SK-N-SH (cell line): ENCODE measurements at regions not wholly inside any gene's neighbourhood (a gene's known extent, or its start where the extent isn't known, plus 50 kb on each side); places are given as distances from the start of the nearest gene placed in this dataset.

Experiments
- CTCF ChIA-PET: fragments of 300-600, 350-600 bp; formaldehyde crosslinking; extraction: SDS; loops from one replicate; lab custom pipeline; 2021; lab: Yijun Ruan, JAX
- POLR2A ChIA-PET: fragments of 350-600 bp; sonication (Branson Sonifier 250); formaldehyde crosslinking; extraction: SDS; loops from one replicate; lab custom pipeline; 2020; ENCODE audit warnings: antibody characterized with exemption, inconsistent platforms; lab: Yijun Ruan, JAX
- DNase-seq: peaks from one replicate; pipeline ENCODE4 v3.0.0; 2012
- H2AFZ ChIP-seq: fragments of 200-600 bp; sonication (generic); 2 replicates; pipeline ENCODE4 v1.8.1; 2016; ENCODE audit warnings: antibody characterized with exemption, mild to moderate bottlenecking, low read depth
- H3F3A ChIP-seq: fragments of 200-600 bp; sonication (generic); replicated peaks from 2 replicates; pipeline ENCODE3; 2016; ENCODE audit warnings: antibody characterized with exemption, mild to moderate bottlenecking; ENCODE audit not compliant: insufficient read depth
- H3K27ac ChIP-seq, 2 experiments: fragments of 200-500 bp in 1 of 2; fragments of 200-600 bp in 1 of 2; sonication (Bioruptor generic) in 1 of 2; sonication (generic), shearing (Covaris generic) in 1 of 2; 2 replicates each; pipeline versions ENCODE4 v1.5.1 to v1.6.1; 2014 to 2016; ENCODE audit warnings: low read depth in 2 of 2, inconsistent platforms in 1 of 2, low read length in 1 of 2, mild to moderate bottlenecking in 1 of 2, mixed read lengths in 1 of 2
- H3K27me3 ChIP-seq: fragments of 200-600 bp; sonication (generic), shearing (Covaris generic); 2 replicates; pipeline ENCODE4 v1.6.1; 2016; ENCODE audit warnings: mixed run types; ENCODE audit not compliant: insufficient read depth
- H3K36me3 ChIP-seq, 2 experiments: fragments of 200-500 bp in 1 of 2; fragments of 200-600 bp in 1 of 2; sonication (Bioruptor generic) in 1 of 2; sonication (generic) in 1 of 2; replicated peaks in 1 of 2; 2 replicates each; pipeline versions ENCODE3 to v1.5.1; 2014 to 2016; ENCODE audit warnings: low read length in 1 of 2, mild to moderate bottlenecking in 1 of 2; ENCODE audit not compliant: insufficient read depth in 2 of 2, control insufficient read depth in 1 of 2
- H3K4me1 ChIP-seq, 2 experiments: fragments of 200-500 bp in 1 of 2; fragments of 200-600 bp in 1 of 2; sonication (Bioruptor generic) in 1 of 2; sonication (generic), shearing (Covaris generic) in 1 of 2; 2 replicates each; pipeline versions ENCODE4 v1.5.1 to v1.6.1; 2014 to 2016; ENCODE audit warnings: low read depth in 1 of 2, low read length in 1 of 2, mixed run types in 1 of 2; ENCODE audit not compliant: insufficient read depth in 2 of 2, control insufficient read depth in 1 of 2
- H3K4me2 ChIP-seq: fragments of 200-600 bp; sonication (generic), shearing (Covaris generic); 2 replicates; pipeline ENCODE4 v1.6.1; 2017; ENCODE audit warnings: mixed run types
- H3K4me3 ChIP-seq, 2 experiments: fragments of 200-500 bp in 1 of 2; fragments of 200-600 bp in 1 of 2; sonication (Bioruptor generic) in 1 of 2; sonication (generic), shearing (Covaris generic) in 1 of 2; 2 replicates each; pipeline versions ENCODE4 v1.5.1 to v1.8.1; 2014 to 2016; ENCODE audit warnings: low read depth in 2 of 2, inconsistent platforms in 1 of 2, low read length in 1 of 2, mild to moderate bottlenecking in 1 of 2, mixed read lengths in 1 of 2, moderate library complexity in 1 of 2
- H3K79me2 ChIP-seq: fragments of 200-600 bp; sonication (generic); 2 replicates; pipeline ENCODE4 v1.8.1; 2017; ENCODE audit warnings: mild to moderate bottlenecking; ENCODE audit not compliant: insufficient read depth
- H3K9ac ChIP-seq: fragments of 200-600 bp; sonication (generic); 2 replicates; pipeline ENCODE4 v1.6.1; 2017; ENCODE audit warnings: mixed run types
- H3K9me2 ChIP-seq: fragments of 200-600 bp; sonication (generic); 2 replicates; pipeline ENCODE4 v1.6.1; 2017; ENCODE audit warnings: mixed run types
- H3K9me3 ChIP-seq: fragments of 200-600 bp; sonication (generic); 2 replicates; pipeline ENCODE4 v1.6.1; 2017; ENCODE audit warnings: mixed run types, mild to moderate bottlenecking, moderate library complexity
- H4K20me1 ChIP-seq: fragments of 200-600 bp; sonication (generic); 2 replicates; pipeline ENCODE4 v1.6.1; 2017; ENCODE audit warnings: mild to moderate bottlenecking, mixed run types; ENCODE audit not compliant: insufficient read depth
- CHD2 ChIP-seq: fragments of 150-350 bp; IDR thresholded peaks from 2 replicates; pipeline ENCODE4 v1.6.1; 2018; ENCODE audit warnings: low read length; ENCODE audit not compliant: partially characterized antibody
- EZH2phosphoT487 ChIP-seq: fragments of 200-600 bp; sonication (generic); IDR thresholded peaks from 2 replicates; pipeline ENCODE4 v1.6.1; 2017; ENCODE audit warnings: low read depth, mixed run types, mild to moderate bottlenecking, antibody characterized with exemption, moderate library complexity, borderline replicate concordance
- FOSL2 ChIP-seq: IDR thresholded peaks from 2 replicates; pipeline ENCODE4 v1.4.0; 2012; ENCODE audit warnings: low read depth, mild to moderate bottlenecking, moderate library complexity, borderline replicate concordance
- FOXJ3 ChIP-seq: sonication (generic); formaldehyde crosslinking; IDR thresholded peaks from 2 replicates; pipeline ENCODE4 v1.5.1; 2020; ENCODE audit warnings: mild to moderate bottlenecking, missing genetic modification reagents
- GABPA ChIP-seq: IDR thresholded peaks from 2 replicates; pipeline ENCODE4 v1.4.0; 2012; ENCODE audit warnings: low read depth, mild to moderate bottlenecking
- GATA2 ChIP-seq: sonication (generic); formaldehyde crosslinking; IDR thresholded peaks from 2 replicates; pipeline ENCODE4 v1.5.0; 2020; ENCODE audit warnings: mild to moderate bottlenecking, missing genetic modification reagents
- JUND ChIP-seq: IDR thresholded peaks from 2 replicates; pipeline ENCODE4 v1.4.0; 2012
- MEF2A ChIP-seq: IDR thresholded peaks from 2 replicates; pipeline ENCODE4 v1.4.0; 2012; ENCODE audit warnings: low read depth, borderline replicate concordance
- MXI1 ChIP-seq: IDR thresholded peaks from 2 replicates; pipeline ENCODE4 v1.6.1; 2012; ENCODE audit warnings: mild to moderate bottlenecking, low read depth, low read length, improper control_type of control experiment
- NRF1 ChIP-seq: IDR thresholded peaks from 2 replicates; pipeline ENCODE4 v1.6.1; 2012; ENCODE audit warnings: low read depth, mild to moderate bottlenecking, low read length
- PBX3 ChIP-seq: IDR thresholded peaks from 2 replicates; pipeline ENCODE4; 2012
- RCOR1 ChIP-seq: fragments of 150-350 bp; IDR thresholded peaks from 2 replicates; pipeline ENCODE4 v1.6.1; 2017; ENCODE audit warnings: antibody characterized with exemption, low read length
- RFX5 ChIP-seq: IDR thresholded peaks from 2 replicates; pipeline ENCODE4 v1.6.1; 2012; ENCODE audit warnings: mild to moderate bottlenecking, improper control_type of control experiment, low read length
- RXRA ChIP-seq: IDR thresholded peaks from 2 replicates; pipeline ENCODE4 v1.4.0; 2012; ENCODE audit warnings: low read depth, mild to moderate bottlenecking, borderline replicate concordance
- SIN3A ChIP-seq: IDR thresholded peaks from 2 replicates; pipeline ENCODE4 v1.6.1; 2012; ENCODE audit warnings: low read depth, mild to moderate bottlenecking, low read length, moderate library complexity, borderline replicate concordance
- TCF12 ChIP-seq: IDR thresholded peaks from 2 replicates; pipeline ENCODE4 v1.4.0; 2012
- TEAD4 ChIP-seq: IDR thresholded peaks from 2 replicates; pipeline ENCODE4 v1.4.0; 2012; ENCODE audit warnings: mild to moderate bottlenecking, borderline replicate concordance; ENCODE audit not compliant: insufficient read depth
- USF2 ChIP-seq: fragments of 150-350 bp; IDR thresholded peaks from 2 replicates; pipeline ENCODE4 v1.6.1; 2017; ENCODE audit warnings: antibody characterized with exemption, low read length, low read depth, borderline replicate concordance
- YY1 ChIP-seq: IDR thresholded peaks from 2 replicates; pipeline ENCODE4 v1.4.0; 2012; ENCODE audit warnings: low read depth, mild to moderate bottlenecking
- WGBS: methylation state at CpG from one replicate; pipeline ENCODE4 v1.1.6; 2017; ENCODE audit warnings: low lambda C conversion rate; 5-methylcytosine and 5-hydroxymethylcytosine counted together
- TF ChIP-seq, protein P1 (sequence below): IDR thresholded peaks from 2 replicates; pipeline ENCODE4 v1.4.0; 2012; ENCODE audit warnings: low read depth, borderline replicate concordance
- TF ChIP-seq, protein P2 (sequence below): IDR thresholded peaks from 2 replicates; pipeline ENCODE4 v1.4.0; 2012; ENCODE audit warnings: low read depth

DNA sequence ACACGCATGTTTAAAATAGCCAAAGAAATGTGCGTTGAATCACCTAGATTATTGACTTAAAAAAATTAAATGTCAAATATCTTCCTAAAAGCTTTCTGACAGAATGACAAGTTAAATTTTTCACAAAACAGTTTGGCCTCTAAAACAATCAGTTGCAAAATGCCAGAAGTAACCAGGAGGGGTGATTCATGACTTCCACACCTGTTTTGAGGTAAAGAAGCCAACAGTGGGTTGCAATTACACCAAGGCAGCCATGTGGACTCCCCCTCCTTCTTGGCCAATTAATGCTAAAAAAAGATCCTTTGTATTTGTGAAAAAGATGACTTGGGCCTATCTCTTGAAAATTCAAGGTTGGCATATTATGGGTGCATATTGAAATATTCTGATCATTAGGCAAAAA is 424.8 kb downstream of the CBLN4 start:
- H3K4me1 ChIP-seq, result no peaks in the 10 kb centered on the region; a peak in 1 of 4 replicates
- CTCF ChIA-PET, result interaction anchor here (0.7 kb wide), 1 partner anchor 10 kb away, joined by 3 read pairs; no protein-coding TSS in a partner anchor
- TF ChIP-seq CHD2, result no peak
- no peak for TF ChIP-seq RXRA
- TF ChIP-seq JUND, result no peak
- no peak for TF ChIP-seq RCOR1
- TF ChIP-seq RFX5, result no peak
- no peak for TF ChIP-seq FOXJ3 (CRISPR knock-in tag)
- TF ChIP-seq SIN3A, result no peak
- TF ChIP-seq PBX3, result no peak
- no peak for TF ChIP-seq EZH2phosphoT487
- TF ChIP-seq NRF1, result no peak
- no peak for TF ChIP-seq TCF12
- no peak for TF ChIP-seq GABPA

GRCh38 chr20:55579802-55580201 is 425.5 kb downstream of the CBLN4 start:
- no peak overlapping the region for H2AFZ ChIP-seq
- no peak overlapping the region for H3K4me2 ChIP-seq
- no peak for TF ChIP-seq TEAD4
- TF ChIP-seq YY1, result no peak
- H3F3A ChIP-seq, result no peaks in the 10 kb centered on the region
- 7% methylated on average over 2 of the region's 2 CpGs for WGBS
- no peak overlapping the region for H3K9ac ChIP-seq
- ChIA-PET POLR2A (no interaction called here), CTCF (interaction anchor here (0.9 kb wide), 1 partner anchor 15 kb away, joined by 3 read pairs; no protein-coding TSS in a partner anchor)
- H4K20me1 ChIP-seq, result no peaks in the 10 kb centered on the region
- no peak overlapping the region for H3K27ac ChIP-seq
- H3K36me3 ChIP-seq, result no peaks in the 10 kb centered on the region
- H3K4me3 ChIP-seq, result no peak overlapping the region
- no peaks in the 10 kb centered on the region for H3K9me2 ChIP-seq
- DNase-seq, result no peak
- H3K4me1 ChIP-seq, result no peaks in the 10 kb centered on the region; a peak in 1 of 4 replicates
- 0 out of 2 replicates have a peak, but pooled peaks cover 5% of the 10 kb centered on the region for H3K9me3 ChIP-seq
- H3K79me2 ChIP-seq, result no peaks in the 10 kb centered on the region
- no peaks in the 10 kb centered on the region for H3K27me3 ChIP-seq

More for the DNA sequence above, 424.8 kb downstream of the CBLN4 start:
- no peaks in the 10 kb centered on the region for H3K36me3 ChIP-seq
- no peaks in the 10 kb centered on the region for H3F3A ChIP-seq
- H3K4me2 ChIP-seq, result no peak overlapping the region
- 37% methylated on average over 2 of the region's 2 CpGs for WGBS
- no peak overlapping the region for H3K9ac ChIP-seq
- H4K20me1 ChIP-seq, result no peaks in the 10 kb centered on the region
- no peaks in the 10 kb centered on the region for H3K9me2 ChIP-seq
- no peaks in the 10 kb centered on the region for H3K9me3 ChIP-seq
- H2AFZ ChIP-seq, result no peak overlapping the region
- DNase-seq, result no peak
- no peaks in the 10 kb centered on the region for H3K27me3 ChIP-seq
- H3K4me3 ChIP-seq, result no peak overlapping the region
- POLR2A ChIA-PET, result no interaction called here
- no peaks in the 10 kb centered on the region for H3K79me2 ChIP-seq
- no peak overlapping the region for H3K27ac ChIP-seq

DNA sequence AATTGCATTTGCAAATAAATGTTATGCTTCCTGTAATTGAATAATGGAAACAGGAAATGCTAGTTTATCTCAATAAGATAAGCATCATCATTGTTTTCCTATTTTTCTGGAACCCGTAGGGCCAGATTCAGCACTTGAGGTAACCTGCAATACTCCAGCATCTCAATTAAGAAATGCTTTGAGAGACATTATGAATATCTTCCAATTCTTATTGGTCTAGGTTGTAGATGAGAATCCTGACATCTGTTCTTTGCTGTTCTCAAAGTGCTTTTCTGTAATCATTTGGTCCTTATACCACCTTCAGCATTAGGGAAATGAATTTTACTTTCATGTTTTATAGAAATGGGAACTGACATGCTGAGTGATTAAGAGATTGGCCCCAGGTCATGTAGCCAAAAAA is 428.3 kb downstream of the CBLN4 start:
- H3K27ac ChIP-seq, result no peak overlapping the region
- no peak overlapping the region for H2AFZ ChIP-seq
- POLR2A ChIA-PET, result no interaction called here
- H3K4me1 ChIP-seq, result no peaks in the 10 kb centered on the region; a peak in 1 of 4 replicates
- no peaks in the 10 kb centered on the region for H3K27me3 ChIP-seq
- no peak overlapping the region for H3K4me2 ChIP-seq
- WGBS, result 8% methylated on average over 1 of the region's 1 CpG
- CTCF ChIA-PET, result no interaction called here
- no peaks in the 10 kb centered on the region for H4K20me1 ChIP-seq
- no peak for DNase-seq
- H3K9me2 ChIP-seq, result no peaks in the 10 kb centered on the region
- no peaks in the 10 kb centered on the region for H3F3A ChIP-seq
- no peak overlapping the region for H3K4me3 ChIP-seq
- no peaks in the 10 kb centered on the region for H3K36me3 ChIP-seq
- 0 out of 2 replicates have a peak, but pooled peaks cover 9% of the 10 kb centered on the region for H3K9me3 ChIP-seq
- no peak overlapping the region for H3K9ac ChIP-seq
- H3K79me2 ChIP-seq, result no peaks in the 10 kb centered on the region
- TF ChIP-seq MXI1 (no peak), YY1 (no peak), EZH2phosphoT487 (no peak), USF2 (no peak), NRF1 (no peak), MEF2A (no peak), FOSL2 (no peak), GATA2 (CRISPR knock-in tag) (no peak)
- TF ChIP-seq, protein P1, sequence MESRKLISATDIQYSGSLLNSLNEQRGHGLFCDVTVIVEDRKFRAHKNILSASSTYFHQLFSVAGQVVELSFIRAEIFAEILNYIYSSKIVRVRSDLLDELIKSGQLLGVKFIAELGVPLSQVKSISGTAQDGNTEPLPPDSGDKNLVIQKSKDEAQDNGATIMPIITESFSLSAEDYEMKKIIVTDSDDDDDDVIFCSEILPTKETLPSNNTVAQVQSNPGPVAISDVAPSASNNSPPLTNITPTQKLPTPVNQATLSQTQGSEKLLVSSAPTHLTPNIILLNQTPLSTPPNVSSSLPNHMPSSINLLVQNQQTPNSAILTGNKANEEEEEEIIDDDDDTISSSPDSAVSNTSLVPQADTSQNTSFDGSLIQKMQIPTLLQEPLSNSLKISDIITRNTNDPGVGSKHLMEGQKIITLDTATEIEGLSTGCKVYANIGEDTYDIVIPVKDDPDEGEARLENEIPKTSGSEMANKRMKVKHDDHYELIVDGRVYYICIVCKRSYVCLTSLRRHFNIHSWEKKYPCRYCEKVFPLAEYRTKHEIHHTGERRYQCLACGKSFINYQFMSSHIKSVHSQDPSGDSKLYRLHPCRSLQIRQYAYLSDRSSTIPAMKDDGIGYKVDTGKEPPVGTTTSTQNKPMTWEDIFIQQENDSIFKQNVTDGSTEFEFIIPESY, result no peak
- TF ChIP-seq, protein P2, sequence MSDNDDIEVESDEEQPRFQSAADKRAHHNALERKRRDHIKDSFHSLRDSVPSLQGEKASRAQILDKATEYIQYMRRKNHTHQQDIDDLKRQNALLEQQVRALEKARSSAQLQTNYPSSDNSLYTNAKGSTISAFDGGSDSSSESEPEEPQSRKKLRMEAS, result no peak
